IMR-90 (cell line): ENCODE measurements at regions not wholly inside any gene's neighbourhood (a gene's known extent, or its start where the extent isn't known, plus 50 kb on each side); places are given as distances from the start of the nearest gene placed in this dataset.

Experiments
- ATAC-seq: fragments of 200-7000 bp; cut with Tn5 transposase; 2 replicates; pipeline ENCODE4 v1.9.1; 2020; ENCODE audit warnings: low read depth, mild to moderate bottlenecking, moderate library complexity
- BruUV-seq: library from RNA; stranded (reverse); fragments of 400-500 nt; replicated peaks from 2 replicates; lab custom pipeline; 2021; lab: Mats Ljungman, UMichigan
- CTCF ChIA-PET: fragments of 300-600 bp; formaldehyde crosslinking; extraction: SDS; loops from one replicate; lab custom pipeline; 2021; ENCODE audit warnings: antibody characterized with exemption; lab: Yijun Ruan, JAX
- POLR2A ChIA-PET: fragments of 300-600 bp; sonication (Branson Sonifier 250); formaldehyde crosslinking; loops from one replicate; lab custom pipeline; 2022; ENCODE audit warnings: antibody characterized with exemption; ENCODE audit not compliant: unreplicated experiment; lab: Charles Lee
- DNase-seq: peaks from one replicate; pipeline ENCODE4 v3.0.0; 2013
- H2AFZ ChIP-seq: replicated peaks from 2 replicates; pipeline ENCODE3; 2013; ENCODE audit warnings: low read length, mild to moderate bottlenecking; ENCODE audit not compliant: poor library complexity
- H2AK5ac ChIP-seq: 2 replicates; pipeline ENCODE4 v1.6.1; 2013; ENCODE audit warnings: low read depth, low read length, inconsistent platforms
- H2AK9ac ChIP-seq: replicated peaks from 2 replicates; pipeline ENCODE3; 2013; ENCODE audit warnings: mild to moderate bottlenecking, low read depth, low read length, moderate library complexity; ENCODE audit not compliant: poor library complexity
- H2BK120ac ChIP-seq: 2 replicates; pipeline ENCODE4 v1.6.1; 2013; ENCODE audit warnings: low read depth, low read length, inconsistent platforms
- H2BK15ac ChIP-seq: 3 replicates; pipeline ENCODE4 v1.6.1; 2013; ENCODE audit warnings: low read depth, low read length, inconsistent platforms
- H2BK20ac ChIP-seq: 2 replicates; pipeline ENCODE4 v1.6.1; 2013; ENCODE audit warnings: low read depth, mild to moderate bottlenecking, inconsistent platforms, low read length, moderate library complexity
- H2BK5ac ChIP-seq: 2 replicates; pipeline ENCODE4 v1.6.1; 2013; ENCODE audit warnings: mild to moderate bottlenecking, low read depth, low read length, inconsistent platforms; ENCODE audit not compliant: poor library complexity, severe bottlenecking
- H3K14ac ChIP-seq: replicated peaks from 2 replicates; pipeline ENCODE4 v1.6.1; 2013; ENCODE audit warnings: low read depth, low read length, inconsistent platforms
- H3K18ac ChIP-seq: 2 replicates; pipeline ENCODE4 v1.6.1; 2013; ENCODE audit warnings: low read depth, low read length, control low read depth
- H3K23ac ChIP-seq: 2 replicates; pipeline ENCODE4 v1.6.1; 2013; ENCODE audit warnings: low read depth, low read length, inconsistent platforms
- H3K27ac ChIP-seq: 2 replicates; pipeline ENCODE4 v1.5.1; 2013; ENCODE audit warnings: mild to moderate bottlenecking, control low read depth, low read length; ENCODE audit not compliant: insufficient read depth
- H3K27me3 ChIP-seq: 2 replicates; pipeline ENCODE4 v1.6.1; 2013; ENCODE audit warnings: low read length; ENCODE audit not compliant: control insufficient read depth, insufficient read depth
- H3K36me3 ChIP-seq: 2 replicates; pipeline ENCODE4 v1.6.1; 2013; ENCODE audit warnings: low read length, mixed read lengths; ENCODE audit not compliant: control insufficient read depth, insufficient read depth
- H3K4ac ChIP-seq: 2 replicates; pipeline ENCODE4 v1.6.1; 2013; ENCODE audit warnings: low read depth, low read length, inconsistent platforms
- H3K4me1 ChIP-seq: 2 replicates; pipeline ENCODE4 v1.6.1; 2013; ENCODE audit warnings: low read length, mixed read lengths; ENCODE audit not compliant: control insufficient read depth, insufficient read depth
- H3K4me2 ChIP-seq: 2 replicates; pipeline ENCODE4 v1.6.1; 2013; ENCODE audit warnings: low read depth, mild to moderate bottlenecking, control low read depth, low read length, moderate library complexity
- H3K4me3 ChIP-seq: 2 replicates; pipeline ENCODE4 v1.5.1; 2013; ENCODE audit warnings: low read depth, mild to moderate bottlenecking, control low read depth, low read length, moderate library complexity; ENCODE audit not compliant: insufficient read depth
- H3K56ac ChIP-seq: 2 replicates; pipeline ENCODE4 v1.6.1; 2013; ENCODE audit warnings: low read length, inconsistent platforms; ENCODE audit not compliant: insufficient read depth; ENCODE audit errors: extremely low read depth
- H3K79me1 ChIP-seq, 2 experiments: 2 replicates each; pipeline ENCODE4 v1.6.1; 2013; ENCODE audit warnings: low read length in 2 of 2, inconsistent platforms in 1 of 2, low read depth in 1 of 2
- H3K9ac ChIP-seq: 2 replicates; pipeline ENCODE4 v1.6.1; 2013; ENCODE audit warnings: low read depth, low read length, control low read depth
- H3K9me1 ChIP-seq: 2 replicates; pipeline ENCODE4 v1.6.1; 2013; ENCODE audit warnings: low read length, inconsistent platforms; ENCODE audit not compliant: insufficient read depth
- H3K9me3 ChIP-seq: 2 replicates; pipeline ENCODE4 v1.6.1; 2013; ENCODE audit warnings: low read length; ENCODE audit not compliant: control insufficient read depth, insufficient read depth
- H4K20me1 ChIP-seq: 2 replicates; pipeline ENCODE4 v1.6.1; 2013; ENCODE audit warnings: low read length, inconsistent platforms; ENCODE audit not compliant: insufficient read depth
- H4K5ac ChIP-seq: 2 replicates; pipeline ENCODE4 v1.6.1; 2013; ENCODE audit warnings: mild to moderate bottlenecking, low read depth, low read length, control low read depth
- H4K8ac ChIP-seq, 2 experiments: 2 replicates each; pipeline ENCODE4 v1.6.1; 2013; ENCODE audit warnings: low read depth in 2 of 2, low read length in 2 of 2, control low read depth in 1 of 2, inconsistent platforms in 1 of 2
- H4K91ac ChIP-seq: 2 replicates; pipeline ENCODE4 v1.6.1; 2013; ENCODE audit warnings: low read depth, low read length, inconsistent platforms; ENCODE audit not compliant: insufficient read depth
- BHLHE40 ChIP-seq: fragments of 150-350 bp; IDR thresholded peaks from 2 replicates; pipeline ENCODE4 v1.6.1; 2016; ENCODE audit warnings: mild to moderate bottlenecking, low read depth, low read length
- CHD1 ChIP-seq: IDR thresholded peaks from 2 replicates; pipeline ENCODE4 v1.6.1; 2012; ENCODE audit warnings: low read depth, low read length, improper control_type of control experiment
- FOS ChIP-seq: fragments of 150-350 bp; IDR thresholded peaks from 2 replicates; pipeline ENCODE4 v1.6.1; 2016; ENCODE audit warnings: low read depth, low read length
- MAFK ChIP-seq: IDR thresholded peaks from 2 replicates; pipeline ENCODE4 v1.6.1; 2012; ENCODE audit warnings: low read depth, low read length, improper control_type of control experiment
- MXI1 ChIP-seq: IDR thresholded peaks from 2 replicates; pipeline ENCODE4 v1.6.1; 2012; ENCODE audit warnings: low read depth, mild to moderate bottlenecking, low read length, moderate library complexity, borderline replicate concordance
- NFE2L2 ChIP-seq: fragments of 150-350 bp; IDR thresholded peaks from 2 replicates; pipeline ENCODE4 v1.6.1; 2016; ENCODE audit warnings: low read depth, mild to moderate bottlenecking, low read length
- POLR2A ChIP-seq: IDR thresholded peaks from 2 replicates; pipeline ENCODE4 v1.6.1; 2012; ENCODE audit warnings: mild to moderate bottlenecking, low read depth, low read length
- RAD21 ChIP-seq: IDR thresholded peaks from 2 replicates; pipeline ENCODE4 v1.6.1; 2012; ENCODE audit warnings: low read length, improper control_type of control experiment
- RCOR1 ChIP-seq: IDR thresholded peaks from 2 replicates; pipeline ENCODE4 v1.6.1; 2012; ENCODE audit warnings: mild to moderate bottlenecking, low read length, improper control_type of control experiment; ENCODE audit not compliant: insufficient replicate concordance
- RFX5 ChIP-seq: IDR thresholded peaks from 2 replicates; pipeline ENCODE4 v1.8.0; 2012; ENCODE audit warnings: low read depth, mild to moderate bottlenecking, low read length, moderate library complexity
- SMC3 ChIP-seq: fragments of 150-350 bp; IDR thresholded peaks from 2 replicates; pipeline ENCODE4 v1.6.1; 2016; ENCODE audit warnings: low read depth, mild to moderate bottlenecking, antibody characterized with exemption, low read length, moderate library complexity
- WGBS, 2 experiments: methylation state at CpG; one replicate each; pipeline versions ENCODE4 v1.1.5 to v1.1.7; 2013; ENCODE audit warnings: missing lambda C conversion rate in 2 of 2; ENCODE audit not compliant: insufficient read length in 1 of 2; ENCODE audit errors: extremely low coverage in 2 of 2; 5-methylcytosine and 5-hydroxymethylcytosine counted together
- dilution Hi-C: fragments of 300-500 bp; cut with HindIII; formaldehyde crosslinking; loops from one replicate; pipeline ENCODE4 v1.14.3; 2018; ENCODE audit warnings: low sequenced_read_pairs; ENCODE audit not compliant: unreplicated experiment
- in situ Hi-C: fragments of 300-500 bp; cut with MboI; formaldehyde crosslinking; loops from 3 replicates; pipeline ENCODE4 v1.14.3; 2019; ENCODE audit warnings: low sequenced_read_pairs, inconsistent platforms, mixed read lengths
- intact Hi-C: fragments of 100-400 bp; cut with micrococcal nuclease; formaldehyde crosslinking; loops from 2 replicates; pipeline ENCODE4 v1.10.0; 2022
- TF ChIP-seq, protein P1 (sequence below): fragments of 150-350 bp; IDR thresholded peaks from 2 replicates; pipeline ENCODE4 v1.6.1; 2016; ENCODE audit warnings: low read depth, mild to moderate bottlenecking, low read length, moderate library complexity, borderline replicate concordance

- POLR2A ChIA-PET, result no interaction called here
- no peak for DNase-seq
- no peak overlapping the region for H2AK9ac ChIP-seq
Observed at GRCh38 chr1:14334336-14335176, 263.9 kb upstream of the KAZN start.

More at GRCh38 chr1:14334336-14335176, 263.9 kb upstream of the KAZN start:
- H2BK120ac ChIP-seq, result no peak overlapping the region
- no peak overlapping the region; the same call in 1 of the 2 replicates for H3K4me2 ChIP-seq
- H3K14ac ChIP-seq, result no peak overlapping the region
- H3K9me1 ChIP-seq, result no peaks in the 10 kb centered on the region
- ATAC-seq, result no peak
- CTCF ChIA-PET, result no interaction called here
- no peaks in the 10 kb centered on the region for H3K36me3 ChIP-seq
- dilution Hi-C loops, result no loop called here
- H3K23ac ChIP-seq, result no peak overlapping the region
- no peak overlapping the region for H2BK5ac ChIP-seq
- no peak overlapping the region for H2BK20ac ChIP-seq
- 100% methylated on average over 1 of the region's 7 CpGs; no CpG with 5 or more reads in 1 of the 2 experiments for WGBS, 2 experiments
- H3K9me3 ChIP-seq, result no peaks in the 10 kb centered on the region; the same call in none of the 2 replicates
- no peak overlapping the region for H2AFZ ChIP-seq
- TF ChIP-seq FOS (no peak), RCOR1 (no peak), CHD1 (no peak), BHLHE40 (no peak), RAD21 (no peak), NFE2L2 (no peak), RFX5 (no peak), MAFK (no peak), POLR2A (no peak), SMC3 (no peak), MXI1 (no peak)
- TF ChIP-seq, protein P1, sequence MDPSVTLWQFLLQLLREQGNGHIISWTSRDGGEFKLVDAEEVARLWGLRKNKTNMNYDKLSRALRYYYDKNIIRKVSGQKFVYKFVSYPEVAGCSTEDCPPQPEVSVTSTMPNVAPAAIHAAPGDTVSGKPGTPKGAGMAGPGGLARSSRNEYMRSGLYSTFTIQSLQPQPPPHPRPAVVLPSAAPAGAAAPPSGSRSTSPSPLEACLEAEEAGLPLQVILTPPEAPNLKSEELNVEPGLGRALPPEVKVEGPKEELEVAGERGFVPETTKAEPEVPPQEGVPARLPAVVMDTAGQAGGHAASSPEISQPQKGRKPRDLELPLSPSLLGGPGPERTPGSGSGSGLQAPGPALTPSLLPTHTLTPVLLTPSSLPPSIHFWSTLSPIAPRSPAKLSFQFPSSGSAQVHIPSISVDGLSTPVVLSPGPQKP, result no peak
- no peak overlapping the region for H3K18ac ChIP-seq
- no TSS peak for BruUV-seq
- H2BK15ac ChIP-seq, result no peak overlapping the region
- H2AK5ac ChIP-seq, result no peak overlapping the region
- H4K5ac ChIP-seq, result no peak overlapping the region
- H3K56ac ChIP-seq, result no peak overlapping the region
- H4K8ac ChIP-seq, result no peak overlapping the region
- H3K27me3 ChIP-seq, result no peaks in the 10 kb centered on the region
- no peak overlapping the region for H3K27ac ChIP-seq
- H3K4ac ChIP-seq, result no peak overlapping the region
- in situ Hi-C loops, result no loop called here
- H4K91ac ChIP-seq, result no peak overlapping the region
- intact Hi-C loops, result no loop called here
- H3K9ac ChIP-seq, result no peak overlapping the region
- no peaks in the 10 kb centered on the region for H4K20me1 ChIP-seq
- no peaks in the 10 kb centered on the region for H3K79me1 ChIP-seq
- no peaks in the 10 kb centered on the region; the same call in 1 of the 2 replicates for H3K4me1 ChIP-seq
- H3K4me3 ChIP-seq, result no peak overlapping the region
